GM08714 (cell line): ENCODE measurements at regions not wholly inside any gene's neighbourhood (a gene's known extent, or its start where the extent isn't known, plus 50 kb on each side); places are given as distances from the start of the nearest gene placed in this dataset.

Experiments used
- H3K4me3 ChIP-seq: fragments of 200-500 bp; sonication (Bioruptor generic); 2 replicates; pipeline ENCODE4 v1.5.1; 2014; ENCODE audit warnings: mild to moderate bottlenecking, low read length, inconsistent platforms
- ZNF274 ChIP-seq: IDR thresholded peaks from 2 replicates; pipeline ENCODE4 v1.6.1; 2012; ENCODE audit warnings: mild to moderate bottlenecking, low read depth, low read length

- no peak overlapping the region for H3K4me3 ChIP-seq
- no peak for TF ChIP-seq ZNF274
These were observed 707.5 kb upstream of the TMEM132C start for GRCh38 chr12:127559349-127560040.

GRCh38 chr12:127560041-127560478 lies 706.9 kb upstream of the TMEM132C start:
- TF ChIP-seq ZNF274, result no peak

GRCh38 chr12:127562816-127563215 lies 704.2 kb upstream of the TMEM132C start:
- H3K4me3 ChIP-seq, result no peak overlapping the region
- no peak for TF ChIP-seq ZNF274

More at GRCh38 chr12:127560041-127560478, 706.9 kb upstream of the TMEM132C start:
- H3K4me3 ChIP-seq, result no peak overlapping the region

- no peak overlapping the region for H3K4me3 ChIP-seq
- no peak for TF ChIP-seq ZNF274
These were observed 701.7 kb upstream of the TMEM132C start for GRCh38 chr12:127565241-127565640.

GRCh38 chr12:127567531-127567930 lies 699.4 kb upstream of the TMEM132C start:
- no peak overlapping the region for H3K4me3 ChIP-seq
- no peak for TF ChIP-seq ZNF274

GRCh38 chr12:127570387-127570786 lies 696.6 kb upstream of the TMEM132C start:
- TF ChIP-seq ZNF274, result no peak
- H3K4me3 ChIP-seq, result no peak overlapping the region

GRCh38 chr12:127570793-127571360 lies 696.1 kb upstream of the TMEM132C start:
- no peak overlapping the region for H3K4me3 ChIP-seq
- TF ChIP-seq ZNF274, result no peak

- no peak overlapping the region for H3K4me3 ChIP-seq
- no peak for TF ChIP-seq ZNF274
These were observed 695.4 kb upstream of the TMEM132C start for GRCh38 chr12:127571578-127571977.

GRCh38 chr12:127579446-127579845 lies 687.5 kb upstream of the TMEM132C start:
- TF ChIP-seq ZNF274, result no peak

GRCh38 chr12:127582074-127582473 lies 684.9 kb upstream of the TMEM132C start:
- no peak for TF ChIP-seq ZNF274

More at GRCh38 chr12:127579446-127579845, 687.5 kb upstream of the TMEM132C start:
- no peak overlapping the region for H3K4me3 ChIP-seq

GRCh38 chr12:127583041-127583440 lies 683.9 kb upstream of the TMEM132C start:
- no peak overlapping the region for H3K4me3 ChIP-seq
- no peak for TF ChIP-seq ZNF274

More at GRCh38 chr12:127582074-127582473, 684.9 kb upstream of the TMEM132C start:
- no peak overlapping the region for H3K4me3 ChIP-seq

- no peak overlapping the region for H3K4me3 ChIP-seq
- no peak for TF ChIP-seq ZNF274
These were observed 678.7 kb upstream of the TMEM132C start for GRCh38 chr12:127588249-127588648.

- no peak overlapping the region for H3K4me3 ChIP-seq
- TF ChIP-seq ZNF274, result no peak
These were observed 677.4 kb upstream of the TMEM132C start for GRCh38 chr12:127589541-127589940.

GRCh38 chr12:127590868-127591267 lies 676.1 kb upstream of the TMEM132C start:
- TF ChIP-seq ZNF274, result no peak
- no peak overlapping the region for H3K4me3 ChIP-seq

GRCh38 chr12:127592245-127592644 lies 674.7 kb upstream of the TMEM132C start:
- no peak for TF ChIP-seq ZNF274
- H3K4me3 ChIP-seq, result no peak overlapping the region
